Chondrocyte (in vitro differentiated cells): ENCODE measurements at regions not wholly inside any gene's neighbourhood (a gene's known extent, or its start where the extent isn't known, plus 50 kb on each side); places are given as distances from the start of the nearest gene placed in this dataset.
"Not testable (repeated sequence)": the region's sequence is repeated elsewhere in the genome, so short reads cannot be mapped to it uniquely, and the experiment has no call there.

Experiments
- DNase-seq: peaks from one replicate; pipeline ENCODE4 v3.0.0; 2021; ENCODE audit warnings: mixed read lengths, low spot score
- H3K27ac Mint-ChIP-seq: one replicate; pipeline ENCODE4 v1.8.0; 2021; ENCODE audit warnings: mild to moderate bottlenecking, moderate library complexity, mixed read lengths; ENCODE audit not compliant: unreplicated experiment
- H3K27me3 Mint-ChIP-seq: 2 replicates; pipeline ENCODE4 v1.8.0; 2021; ENCODE audit warnings: low read depth, mixed read lengths
- H3K36me3 Mint-ChIP-seq: 2 replicates; pipeline ENCODE4 v1.8.0; 2021; ENCODE audit warnings: low read depth, mixed read lengths
- H3K4me1 Mint-ChIP-seq: 2 replicates; pipeline ENCODE4 v1.8.0; 2021; ENCODE audit warnings: low read depth, mild to moderate bottlenecking, mixed read lengths
- H3K4me3 Mint-ChIP-seq: one replicate; pipeline ENCODE4 v1.8.0; 2021; ENCODE audit warnings: mild to moderate bottlenecking, moderate library complexity, mixed read lengths; ENCODE audit not compliant: unreplicated experiment
- H3K9me3 Mint-ChIP-seq: 2 replicates; pipeline ENCODE4 v1.8.0; 2021; ENCODE audit warnings: low read depth, mixed read lengths
- CTCF ChIP-seq: fragments of 200-600 bp; sonication (generic); IDR thresholded peaks from 2 replicates; pipeline ENCODE4 v1.5.0; 2021; ENCODE audit warnings: antibody characterized with exemption, mild to moderate bottlenecking, moderate library complexity

- Mint-ChIP-seq H3K27me3 (no peaks in the 10 kb centered on the region), H3K27ac (no peak overlapping the region), H3K4me1 (no peaks in the 10 kb centered on the region), H3K36me3 (peaks cover 2% of the 10 kb centered on the region), H3K4me3 (no peak overlapping the region), H3K9me3 (peaks cover 4% of the 10 kb centered on the region)
- no peak for DNase-seq
- TF ChIP-seq CTCF: no peak
These were observed 167.7 kb downstream of the FHIP1A start for GRCh38 chr4:151576627-151577026.

- Mint-ChIP-seq H3K27ac (no peak overlapping the region), H3K4me3 (no peak overlapping the region), H3K9me3 (no peaks in the 10 kb centered on the region), H3K27me3 (peaks cover 2% of the 10 kb centered on the region), H3K4me1 (no peaks in the 10 kb centered on the region), H3K36me3 (peaks cover 2% of the 10 kb centered on the region)
- no peak for TF ChIP-seq CTCF
- no peak for DNase-seq
These were observed 172.6 kb downstream of the FHIP1A start for GRCh38 chr4:151581570-151581969.

GRCh38 chr4:151582098-151582497 is 173.1 kb downstream of the FHIP1A start:
- peaks cover 2% of the 10 kb centered on the region for H3K36me3 Mint-ChIP-seq
- DNase-seq: no peak
- TF ChIP-seq CTCF: no peak
- no peak overlapping the region for H3K27ac Mint-ChIP-seq
- H3K4me3 Mint-ChIP-seq: no peak overlapping the region
- peaks cover 2% of the 10 kb centered on the region for H3K27me3 Mint-ChIP-seq
- no peaks in the 10 kb centered on the region for H3K4me1 Mint-ChIP-seq
- no peaks in the 10 kb centered on the region for H3K9me3 Mint-ChIP-seq

GRCh38 chr4:151583157-151583914 is 174.4 kb downstream of the FHIP1A start:
- H3K9me3 Mint-ChIP-seq: no peaks in the 10 kb centered on the region
- DNase-seq: no peak
- H3K27ac Mint-ChIP-seq: no peak overlapping the region
- TF ChIP-seq CTCF: no peak
- peaks cover 2% of the 10 kb centered on the region for H3K27me3 Mint-ChIP-seq
- H3K4me3 Mint-ChIP-seq: no peak overlapping the region
- no peaks in the 10 kb centered on the region for H3K4me1 Mint-ChIP-seq
- H3K36me3 Mint-ChIP-seq: no peaks in the 10 kb centered on the region

GRCh38 chr4:151584101-151584500 is 175.1 kb downstream of the FHIP1A start:
- Mint-ChIP-seq H3K9me3 (no peaks in the 10 kb centered on the region), H3K27ac (no peak overlapping the region), H3K4me1 (no peaks in the 10 kb centered on the region), H3K36me3 (peaks cover 2% of the 10 kb centered on the region), H3K27me3 (peaks cover 2% of the 10 kb centered on the region), H3K4me3 (no peak overlapping the region)
- TF ChIP-seq CTCF: no peak
- DNase-seq: no peak

- not testable (repeated sequence) for H3K9me3 Mint-ChIP-seq, H3K27ac Mint-ChIP-seq, H3K27me3 Mint-ChIP-seq, H3K36me3 Mint-ChIP-seq, DNase-seq, H3K4me3 Mint-ChIP-seq, H3K4me1 Mint-ChIP-seq
These were observed 165.2 kb downstream of the GATB start for GRCh38 chr4:151595629-151596028.

- H3K9me3 Mint-ChIP-seq, DNase-seq, H3K4me3 Mint-ChIP-seq, H3K4me1 Mint-ChIP-seq, H3K27me3 Mint-ChIP-seq, H3K36me3 Mint-ChIP-seq, H3K27ac Mint-ChIP-seq: not testable (repeated sequence)
These were observed 163.1 kb downstream of the GATB start for GRCh38 chr4:151597691-151598090.
